ENCODE measurements at regions not wholly inside any gene's neighbourhood (a gene's known extent, or its start where the extent isn't known, plus 50 kb on each side); places are given as distances from the start of the nearest gene placed in this dataset.

DNA sequence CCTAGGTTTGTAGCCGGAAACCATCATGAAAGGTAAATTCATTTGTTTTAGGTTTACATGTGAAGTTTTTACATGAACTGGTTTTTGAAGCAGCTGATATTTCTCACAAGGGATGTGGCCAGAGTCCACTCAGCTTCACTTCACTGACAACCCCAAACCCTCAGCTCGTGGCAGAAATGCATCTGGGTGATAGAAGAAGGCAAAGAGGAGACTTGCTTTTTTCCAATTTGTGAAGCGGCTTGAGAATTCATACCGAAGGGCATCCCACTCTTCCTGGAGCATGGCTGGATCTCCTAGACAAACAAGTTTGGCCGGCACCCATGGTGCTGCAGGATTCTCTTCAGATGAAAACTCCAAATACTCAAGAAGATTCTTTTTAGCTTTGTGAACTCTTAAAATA is 392.8 kb upstream of the CNR1 start:
- Mint-ChIP-seq H3K9me3 (peaks cover 0 to 5% of the 10 kb centered on the region in 2 donors), H3K27me3 (peaks cover 0 to 9% of the 10 kb centered on the region in 2 donors), H3K36me3 (no peaks in the 10 kb centered on the region), H3K4me1 (peaks cover 2 to 7% of the 10 kb centered on the region in 2 donors), H3K4me3 (no peak overlapping the region), H3K27ac (no peak overlapping the region)
- ATAC-seq (replicated peaks) (no peak), DNase-seq (no peak)

DNA sequence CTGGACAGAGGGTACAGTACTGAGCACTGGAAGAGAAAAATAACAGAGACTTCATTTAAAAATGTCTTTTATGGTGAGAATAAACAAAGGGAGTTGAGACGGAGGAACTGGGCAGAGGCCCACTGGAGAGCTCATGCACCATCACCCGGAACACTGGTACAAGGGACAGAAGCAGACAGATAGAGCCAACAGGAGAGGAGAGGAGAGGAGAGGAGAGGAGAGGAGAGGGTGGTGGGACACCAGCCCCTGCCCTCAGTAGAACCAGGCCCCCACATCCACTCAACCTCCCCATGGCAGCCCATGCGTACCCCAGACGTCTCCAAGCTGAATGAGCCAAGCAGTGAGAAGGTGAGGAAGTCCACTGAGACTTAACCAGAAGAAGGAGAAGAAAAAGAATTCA is 390.5 kb upstream of the CNR1 start:
- ATAC-seq (replicated peaks) (no peak), DNase-seq (no peak)
- no peaks in the 10 kb centered on the region for H3K36me3 Mint-ChIP-seq
- H3K27me3 Mint-ChIP-seq, result peaks cover 0 to 9% of the 10 kb centered on the region in 2 donors
- H3K4me1 Mint-ChIP-seq, result peaks cover 4 to 8% of the 10 kb centered on the region in 2 donors
- H3K4me3 Mint-ChIP-seq, result no peak overlapping the region
- peaks cover 0 to 5% of the 10 kb centered on the region in 2 donors for H3K9me3 Mint-ChIP-seq
- H3K27ac Mint-ChIP-seq, result no peak overlapping the region

DNA sequence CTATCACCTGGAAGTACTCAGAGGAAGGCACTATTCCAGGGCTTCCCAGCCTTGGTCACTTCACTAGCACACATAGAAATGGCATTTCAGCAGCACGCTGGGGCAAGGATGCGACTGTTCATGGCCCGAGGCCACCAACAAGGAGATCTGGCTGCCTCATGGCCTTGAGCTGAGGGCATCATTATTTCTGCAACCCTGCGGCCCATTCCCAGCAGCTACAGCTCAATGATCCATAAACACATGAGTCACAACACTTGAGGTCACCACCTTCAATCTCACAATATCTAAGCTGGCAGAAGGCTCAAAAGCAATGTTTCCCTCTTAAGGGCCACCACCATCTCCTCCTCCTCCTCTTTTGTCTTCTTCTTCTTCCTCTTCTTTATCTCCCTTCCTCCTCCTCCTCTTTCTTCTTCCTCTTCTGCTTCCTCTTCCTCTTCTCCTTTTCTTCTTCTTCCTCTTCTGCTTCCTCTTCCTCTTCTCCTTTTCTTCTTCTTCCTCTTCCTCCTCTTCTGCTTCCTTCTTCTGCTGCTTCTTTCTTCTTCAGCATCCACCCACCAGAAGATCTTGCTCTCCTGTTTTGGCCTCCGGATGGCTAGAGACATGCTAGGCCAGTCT is 382.9 kb upstream of the CNR1 start:
- Mint-ChIP-seq H3K27me3 (no peaks in the 10 kb centered on the region), H3K4me1 (peaks cover 25 to 28% of the 10 kb centered on the region in 2 donors), H3K4me3 (no peak overlapping the region), H3K9me3 (peaks cover 13 to 17% of the 10 kb centered on the region in 2 donors), H3K36me3 (peaks cover 1 to 10% of the 10 kb centered on the region in 2 donors), H3K27ac (no peak overlapping the region)
- DNase-seq (no peak), ATAC-seq (replicated peaks) (no peak)

- Mint-ChIP-seq H3K36me3 (peaks cover 1 to 10% of the 10 kb centered on the region in 2 donors), H3K4me3 (no peak overlapping the region), H3K27ac (peak overlapping the region; percentile 2), H3K9me3 (peaks cover 13 to 17% of the 10 kb centered on the region in 2 donors), H3K4me1 (peaks cover 21 to 24% of the 10 kb centered on the region in 2 donors), H3K27me3 (no peaks in the 10 kb centered on the region)
- DNase-seq (no peak), ATAC-seq (replicated peaks) (peak; percentile 69 to 92)
Observed at GRCh38 chr6:88547768-88548167, 381.6 kb upstream of the CNR1 start.

DNA sequence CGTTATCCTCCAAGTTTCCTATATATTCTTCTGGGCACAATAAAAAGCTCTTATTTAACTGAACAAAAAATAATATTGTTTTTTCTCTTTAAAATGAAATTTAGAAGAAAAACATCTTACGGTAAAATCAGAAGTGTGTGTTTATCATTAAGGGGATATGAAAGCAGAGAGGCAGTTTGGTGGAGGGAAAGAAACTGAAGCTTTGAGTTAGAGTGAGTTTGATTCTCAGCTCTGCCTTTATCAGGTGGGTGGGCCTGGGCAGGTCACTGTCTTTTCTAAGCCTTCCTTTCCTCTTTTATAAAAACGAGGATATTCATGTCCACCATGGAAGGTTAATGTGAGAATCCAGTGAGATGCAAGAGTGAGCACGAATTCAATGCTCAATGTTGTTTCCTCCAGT is 379.8 kb upstream of the CNR1 start:
- ATAC-seq (replicated peaks) (no peak), DNase-seq (no peak)
- H3K4me1 Mint-ChIP-seq, result peaks cover 21 to 24% of the 10 kb centered on the region in 2 donors
- peaks cover 13 to 16% of the 10 kb centered on the region in 2 donors for H3K9me3 Mint-ChIP-seq
- H3K27me3 Mint-ChIP-seq, result no peaks in the 10 kb centered on the region
- H3K27ac Mint-ChIP-seq, result no peak overlapping the region
- H3K4me3 Mint-ChIP-seq, result no peak overlapping the region
- H3K36me3 Mint-ChIP-seq, result peaks cover 1 to 10% of the 10 kb centered on the region in 2 donors

- DNase-seq (no peak), ATAC-seq (replicated peaks) (no peak)
- Mint-ChIP-seq H3K9me3 (peaks cover 13 to 16% of the 10 kb centered on the region in 2 donors), H3K4me3 (no peak overlapping the region), H3K27me3 (no peaks in the 10 kb centered on the region), H3K4me1 (peaks cover 21 to 24% of the 10 kb centered on the region in 2 donors), H3K27ac (no peak overlapping the region), H3K36me3 (peaks cover 1 to 10% of the 10 kb centered on the region in 2 donors)
Observed at GRCh38 chr6:88544986-88545612, 379.0 kb upstream of the CNR1 start.

DNA sequence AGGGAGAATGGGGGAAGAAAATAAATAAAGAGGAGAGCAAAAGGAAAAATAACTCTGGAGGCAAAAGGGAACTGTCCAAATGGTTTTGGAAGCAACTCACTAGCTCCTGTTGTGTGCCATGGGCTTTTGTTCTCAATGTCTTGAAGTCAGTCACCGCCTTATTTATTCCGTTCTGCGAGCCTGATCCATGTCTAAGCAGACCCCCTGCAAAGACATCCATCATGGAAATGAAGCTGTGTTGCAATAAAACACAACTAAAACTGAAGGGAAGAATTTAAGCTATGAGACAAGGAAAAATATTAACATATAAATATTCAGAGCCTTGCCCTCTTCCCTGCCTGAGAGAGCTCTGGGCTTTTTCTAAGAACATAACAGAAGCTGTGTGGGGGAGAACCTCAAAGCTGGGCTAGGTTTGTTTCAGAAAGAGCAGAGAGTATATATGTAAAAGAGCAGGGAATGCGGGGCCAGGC is 373.2 kb upstream of the CNR1 start:
- Mint-ChIP-seq H3K27me3 (peaks cover 25 to 33% of the 10 kb centered on the region in 2 donors), H3K36me3 (peaks cover 0 to 2% of the 10 kb centered on the region in 2 donors), H3K4me1 (peaks cover 5 to 16% of the 10 kb centered on the region in 2 donors), H3K9me3 (peaks cover under 1 to 8% of the 10 kb centered on the region in 2 donors), H3K27ac (no peak overlapping the region), H3K4me3 (no peak overlapping the region)
- no peak for DNase-seq
- ATAC-seq (replicated peaks), result no peak

- DNase-seq (no peak), ATAC-seq (replicated peaks) (no peak)
- Mint-ChIP-seq H3K27ac (no peak overlapping the region), H3K36me3 (peaks cover 0 to 5% of the 10 kb centered on the region in 2 donors), H3K4me1 (peaks cover 8 to 19% of the 10 kb centered on the region in 2 donors), H3K9me3 (peaks cover 3 to 11% of the 10 kb centered on the region in 2 donors), H3K27me3 (peaks cover 28 to 33% of the 10 kb centered on the region in 2 donors), H3K4me3 (no peak overlapping the region)
Observed at GRCh38 chr6:88538840-88539239, 372.7 kb upstream of the CNR1 start.

- ATAC-seq (replicated peaks), result peak in 1 of 2 donors; percentile 34
- DNase-seq, result no peak
Observed at GRCh38 chr6:88538130-88538706, 372.1 kb upstream of the CNR1 start.

DNA sequence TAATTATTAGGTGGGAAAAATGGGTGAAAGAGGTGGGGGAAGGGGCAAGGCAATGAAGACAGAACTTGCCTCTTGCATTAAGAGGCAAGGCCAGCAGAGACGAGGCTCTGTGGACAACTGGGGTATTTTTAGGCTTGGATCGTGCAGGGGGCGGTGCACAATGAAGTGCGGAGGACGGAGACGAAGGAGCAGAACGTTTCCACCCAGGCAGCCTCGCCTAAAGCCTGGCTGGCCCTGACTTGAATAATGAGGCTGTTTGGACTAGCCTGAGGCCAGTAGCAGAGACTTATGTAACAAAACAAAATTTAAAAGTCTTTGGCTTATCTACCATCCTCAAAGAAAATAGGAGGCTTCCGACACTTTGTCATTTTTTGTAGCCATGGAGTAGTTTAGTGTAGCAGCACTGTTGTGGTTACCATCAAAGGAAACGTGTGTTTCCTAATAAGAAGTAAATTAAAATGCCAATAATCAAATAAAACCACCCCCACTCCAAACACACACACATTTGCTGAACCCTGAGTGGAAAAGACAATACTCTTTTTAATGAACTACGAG is 370.0 kb upstream of the CNR1 start:
- H3K4me1 Mint-ChIP-seq, result peaks cover 8 to 19% of the 10 kb centered on the region in 2 donors
- H3K9me3 Mint-ChIP-seq, result peaks cover 3 to 11% of the 10 kb centered on the region in 2 donors
- H3K4me3 Mint-ChIP-seq, result no peak overlapping the region
- peaks cover 28 to 33% of the 10 kb centered on the region in 2 donors for H3K27me3 Mint-ChIP-seq
- ATAC-seq (replicated peaks) (no peak), DNase-seq (no peak)
- H3K36me3 Mint-ChIP-seq, result peaks cover 0 to 5% of the 10 kb centered on the region in 2 donors
- H3K27ac Mint-ChIP-seq, result no peak overlapping the region

More at GRCh38 chr6:88538130-88538706, 372.1 kb upstream of the CNR1 start:
- Mint-ChIP-seq H3K4me1 (peaks cover 8 to 19% of the 10 kb centered on the region in 2 donors), H3K27me3 (peaks cover 28 to 33% of the 10 kb centered on the region in 2 donors), H3K36me3 (peaks cover 0 to 5% of the 10 kb centered on the region in 2 donors), H3K9me3 (peaks cover 3 to 11% of the 10 kb centered on the region in 2 donors), H3K27ac (no peak overlapping the region), H3K4me3 (no peak overlapping the region)

DNA sequence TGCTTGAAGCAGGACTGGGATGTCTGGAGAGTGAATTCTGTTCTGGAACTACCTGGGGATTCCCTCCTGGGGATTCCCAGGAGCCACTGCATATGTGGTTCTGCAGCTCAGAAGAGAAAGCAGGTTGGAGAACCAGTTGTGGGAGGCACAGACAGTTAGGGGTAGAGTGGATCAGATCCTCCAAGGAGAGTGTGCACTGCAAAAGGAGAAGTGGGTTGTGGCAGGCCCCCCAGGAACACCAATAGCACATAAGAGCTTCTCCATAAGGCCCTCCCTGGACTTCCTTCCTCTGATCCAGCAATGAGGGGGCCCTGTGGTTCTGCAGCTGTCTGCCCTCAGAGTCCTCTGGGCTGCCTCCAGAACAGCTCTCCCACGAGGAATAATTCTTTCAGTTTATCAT is 369.2 kb upstream of the CNR1 start:
- Mint-ChIP-seq H3K4me1 (peaks cover 8 to 19% of the 10 kb centered on the region in 2 donors), H3K27ac (no peak overlapping the region), H3K9me3 (peaks cover 3 to 11% of the 10 kb centered on the region in 2 donors), H3K27me3 (peaks cover 28 to 33% of the 10 kb centered on the region in 2 donors), H3K36me3 (peaks cover 0 to 5% of the 10 kb centered on the region in 2 donors), H3K4me3 (no peak overlapping the region)
- DNase-seq (no peak), ATAC-seq (replicated peaks) (no peak)

DNA sequence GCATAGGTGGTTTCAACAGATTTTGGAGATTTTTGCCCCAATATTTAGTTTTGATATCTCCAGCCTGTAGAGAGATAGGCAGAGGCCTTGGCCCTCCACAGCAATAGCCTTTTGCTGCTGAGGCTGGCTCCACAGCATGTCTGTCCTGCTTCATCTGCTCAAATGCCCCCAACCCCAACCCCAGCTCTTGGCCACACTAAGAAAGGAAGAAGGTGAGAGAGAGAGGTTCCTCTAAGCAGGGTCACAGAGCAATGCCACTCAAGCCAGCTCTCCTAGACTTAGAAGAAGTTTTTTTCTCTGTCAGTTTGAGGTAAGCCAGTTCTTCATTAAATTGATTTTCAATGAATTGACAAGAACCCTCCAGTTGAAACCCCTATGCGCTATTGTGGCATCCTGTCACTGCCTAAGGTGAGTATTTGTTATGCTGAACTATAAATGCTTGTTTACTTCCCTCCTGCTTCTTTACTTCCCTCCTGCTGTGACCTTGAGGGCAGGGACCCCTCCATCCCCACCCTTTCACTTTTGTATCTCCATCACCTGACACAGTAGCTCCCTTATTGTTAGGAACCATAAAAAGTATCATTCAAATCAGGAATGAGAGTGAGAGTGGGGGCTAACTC is 366.2 kb upstream of the CNR1 start:
- Mint-ChIP-seq H3K27me3 (peaks cover 13 to 17% of the 10 kb centered on the region in 2 donors), H3K4me1 (peaks cover 8 to 19% of the 10 kb centered on the region in 2 donors), H3K27ac (no peak overlapping the region), H3K9me3 (peaks cover 3 to 11% of the 10 kb centered on the region in 2 donors), H3K36me3 (peaks cover 0 to 5% of the 10 kb centered on the region in 2 donors), H3K4me3 (no peak overlapping the region)
- ATAC-seq (replicated peaks) (no peak), DNase-seq (no peak)

DNA sequence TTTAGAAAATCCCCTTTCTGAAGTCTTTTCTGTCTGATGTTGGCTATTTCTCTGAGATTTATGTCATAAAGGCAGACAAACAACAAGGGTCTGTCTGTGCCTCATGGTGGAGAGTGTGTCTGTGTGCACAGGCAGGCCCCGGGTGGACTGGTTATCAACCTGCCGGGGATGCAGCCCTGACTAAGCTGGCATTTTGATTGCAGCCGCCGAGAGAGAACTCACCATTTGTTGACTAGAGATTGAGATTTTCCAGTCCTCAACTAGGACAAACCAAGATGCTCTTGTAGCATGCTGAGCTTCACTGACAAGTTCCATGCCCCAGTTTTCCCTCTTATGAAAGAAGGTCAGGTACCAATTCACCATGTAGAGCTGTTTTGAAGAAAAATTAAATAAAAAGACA is 363.6 kb upstream of the CNR1 start:
- Mint-ChIP-seq H3K27me3 (peaks cover 0 to 9% of the 10 kb centered on the region in 2 donors), H3K4me3 (no peak overlapping the region)
- no peak for ATAC-seq (replicated peaks)

GRCh38 chr6:88520445-88520844 is 354.3 kb upstream of the CNR1 start:
- Mint-ChIP-seq H3K4me1 (no peaks in the 10 kb centered on the region), H3K27ac (no peak overlapping the region), H3K9me3 (peaks cover 5 to 6% of the 10 kb centered on the region in 2 donors), H3K36me3 (peaks cover 0 to 3% of the 10 kb centered on the region in 2 donors), H3K27me3 (peaks cover 4 to 6% of the 10 kb centered on the region in 2 donors), H3K4me3 (no peak overlapping the region)
- ATAC-seq (replicated peaks) (no peak), DNase-seq (no peak)

More for the DNA sequence above, 363.6 kb upstream of the CNR1 start:
- peaks cover 4 to 6% of the 10 kb centered on the region in 2 donors for H3K4me1 Mint-ChIP-seq
- H3K9me3 Mint-ChIP-seq, result peaks cover 6 to 11% of the 10 kb centered on the region in 2 donors
- DNase-seq, result no peak
- peaks cover 1 to 5% of the 10 kb centered on the region in 2 donors for H3K36me3 Mint-ChIP-seq
- H3K27ac Mint-ChIP-seq, result no peak overlapping the region

Data from stimulated activated naive B cell treated with anti-CD40 and anti-IgM and Interleukin-4, amounts not matched to agents 10 μg/mL and 1 μg/mL and 100 μg/mL, for 72 hours (primary cell).